Astrocyte (in vitro differentiated cells and primary cell): ENCODE measurements at regions not wholly inside any gene's neighbourhood (a gene's known extent, or its start where the extent isn't known, plus 50 kb on each side); places are given as distances from the start of the nearest gene placed in this dataset.
A peak's percentile ranks its signal among the peaks of the same experiment; 100 is the strongest.

Experiments used
- DNase-seq: peaks from one replicate; pipeline ENCODE4 v3.0.0-alpha.2; 2010; ENCODE audit warnings: low read depth
- FAIRE-seq: peaks from 2 replicates; lab custom pipeline; 2011; peaks lifted over from hg19 to GRCh38; lab: Jason Lieb, UNC
- H2AFZ ChIP-seq: 2 replicates; pipeline ENCODE4 v1.6.0; 2012; ENCODE audit warnings: low read depth, low read length, inconsistent platforms
- H3K27ac ChIP-seq: 2 replicates; pipeline ENCODE4 v1.5.1; 2011; ENCODE audit warnings: low read depth, low read length, inconsistent platforms
- H3K27me3 ChIP-seq: 2 replicates; pipeline ENCODE4 v1.6.0; 2011; ENCODE audit warnings: low read length, inconsistent platforms; ENCODE audit not compliant: insufficient read depth
- H3K36me3 ChIP-seq: 2 replicates; pipeline ENCODE4 v1.5.1; 2011; ENCODE audit warnings: low read length, inconsistent platforms; ENCODE audit not compliant: insufficient read depth
- H3K4me1 ChIP-seq: 2 replicates; pipeline ENCODE4 v1.5.1; 2011; ENCODE audit warnings: low read length, inconsistent platforms; ENCODE audit not compliant: insufficient read depth
- H3K4me2 ChIP-seq: 2 replicates; pipeline ENCODE4 v1.6.0; 2012; ENCODE audit warnings: low read length, inconsistent platforms
- H3K4me3 ChIP-seq: 2 replicates; pipeline ENCODE4 v1.5.1; 2011; ENCODE audit warnings: low read depth, mild to moderate bottlenecking, low read length, inconsistent platforms; ENCODE audit not compliant: insufficient read depth
- H3K79me2 ChIP-seq: 2 replicates; pipeline ENCODE4 v1.6.0; 2012; ENCODE audit warnings: mild to moderate bottlenecking, low read length, inconsistent platforms; ENCODE audit not compliant: insufficient read depth
- H3K9ac ChIP-seq: 2 replicates; pipeline ENCODE4 v1.6.0; 2012; ENCODE audit warnings: mild to moderate bottlenecking, low read length, inconsistent platforms
- H3K9me3 ChIP-seq: 2 replicates; pipeline ENCODE4 v1.5.1; 2012; ENCODE audit warnings: low read depth, mild to moderate bottlenecking, low read length, inconsistent platforms; ENCODE audit not compliant: insufficient read depth
- H4K20me1 ChIP-seq: 2 replicates; pipeline ENCODE4 v1.6.0; 2012; ENCODE audit warnings: low read length, inconsistent platforms; ENCODE audit not compliant: insufficient read depth
- H3K27ac Mint-ChIP-seq: one replicate; pipeline ENCODE4 v1.8.0; 2021; ENCODE audit warnings: mild to moderate bottlenecking, mixed read lengths; ENCODE audit not compliant: unreplicated experiment
- H3K27me3 Mint-ChIP-seq: one replicate; pipeline ENCODE4 v1.8.0; 2021; ENCODE audit warnings: low read depth, mixed read lengths; ENCODE audit not compliant: unreplicated experiment
- H3K36me3 Mint-ChIP-seq: one replicate; pipeline ENCODE4 v1.8.0; 2021; ENCODE audit warnings: low read depth, mixed read lengths; ENCODE audit not compliant: unreplicated experiment
- H3K4me1 Mint-ChIP-seq: one replicate; pipeline ENCODE4 v1.8.0; 2021; ENCODE audit warnings: low read depth, mixed read lengths; ENCODE audit not compliant: unreplicated experiment
- H3K4me3 Mint-ChIP-seq: one replicate; pipeline ENCODE4 v1.8.0; 2021; ENCODE audit warnings: mild to moderate bottlenecking, moderate library complexity, mixed read lengths; ENCODE audit not compliant: unreplicated experiment
- H3K9me3 Mint-ChIP-seq: one replicate; pipeline ENCODE4 v1.8.0; 2021; ENCODE audit warnings: mild to moderate bottlenecking, mixed read lengths; ENCODE audit not compliant: unreplicated experiment
- CTCF ChIP-seq: IDR thresholded peaks from 2 replicates; pipeline ENCODE4 v1.5.1; 2011; ENCODE audit warnings: low read depth, mild to moderate bottlenecking, inconsistent platforms, low read length, moderate library complexity; ENCODE audit not compliant: insufficient read depth
- EZH2 ChIP-seq: IDR thresholded peaks from 2 replicates; pipeline ENCODE4 v1.6.1; 2012; ENCODE audit warnings: mild to moderate bottlenecking, low read length, inconsistent platforms; ENCODE audit not compliant: insufficient read depth

- no peaks in the 10 kb centered on the region for H3K79me2 ChIP-seq
- Mint-ChIP-seq H3K36me3 (no peaks in the 10 kb centered on the region), H3K27me3 (no peaks in the 10 kb centered on the region), H3K27ac (no peak overlapping the region), H3K9me3 (no peaks in the 10 kb centered on the region), H3K4me1 (peaks cover 5% of the 10 kb centered on the region), H3K4me3 (no peak overlapping the region)
- H3K27me3 ChIP-seq: no peaks in the 10 kb centered on the region
- H2AFZ ChIP-seq: no peak overlapping the region
- H3K9me3 ChIP-seq: no peaks in the 10 kb centered on the region
- H3K4me2 ChIP-seq: no peak overlapping the region
- FAIRE-seq: no peak
- H3K4me1 ChIP-seq: peaks cover 4% of the 10 kb centered on the region
- DNase-seq: no peak
- H3K36me3 ChIP-seq: no peaks in the 10 kb centered on the region
- H3K9ac ChIP-seq: no peak overlapping the region
- no peaks in the 10 kb centered on the region for H4K20me1 ChIP-seq
- H3K27ac ChIP-seq: no peak overlapping the region
- TF ChIP-seq CTCF: no peak
- no peak for TF ChIP-seq EZH2
- no peak overlapping the region for H3K4me3 ChIP-seq
These were observed 51.6 kb upstream of the SRP54 start for GRCh38 chr14:34931206-34931605.

GRCh38 chr14:34930591-34931091 is 52.2 kb upstream of the SRP54 start:
- no peak overlapping the region for H2AFZ ChIP-seq
- no peak overlapping the region for H3K9ac ChIP-seq
- H3K4me1 ChIP-seq: peaks cover 9% of the 10 kb centered on the region
- H3K27me3 ChIP-seq: no peaks in the 10 kb centered on the region
- Mint-ChIP-seq H3K4me3 (no peak overlapping the region), H3K27ac (no peak overlapping the region), H3K9me3 (peaks cover 2% of the 10 kb centered on the region), H3K27me3 (no peaks in the 10 kb centered on the region), H3K36me3 (no peaks in the 10 kb centered on the region), H3K4me1 (peaks cover 5% of the 10 kb centered on the region)
- no peak for TF ChIP-seq EZH2
- no peak for TF ChIP-seq CTCF
- no peak overlapping the region for H3K4me2 ChIP-seq
- H3K36me3 ChIP-seq: no peaks in the 10 kb centered on the region
- no peak for DNase-seq
- H3K79me2 ChIP-seq: no peaks in the 10 kb centered on the region
- H4K20me1 ChIP-seq: no peaks in the 10 kb centered on the region
- H3K27ac ChIP-seq: no peak overlapping the region
- H3K4me3 ChIP-seq: no peak overlapping the region
- H3K9me3 ChIP-seq: no peaks in the 10 kb centered on the region
- FAIRE-seq: no peak

- DNase-seq: peak; percentile 52
These were observed 51.4 kb upstream of the BAZ1A start for GRCh38 chr14:34926552-34926951.

More at GRCh38 chr14:34926552-34926951, 51.4 kb upstream of the BAZ1A start:
- no peak for FAIRE-seq
- Mint-ChIP-seq H3K36me3 (peaks cover 2% of the 10 kb centered on the region), H3K4me1 (peaks cover 5% of the 10 kb centered on the region), H3K4me3 (no peak overlapping the region), H3K27me3 (no peaks in the 10 kb centered on the region), H3K27ac (no peak overlapping the region), H3K9me3 (peaks cover 2% of the 10 kb centered on the region)
- Histone ChIP-seq H3K4me3 (no peak overlapping the region), H3K9ac (no peak overlapping the region), H3K4me2 (peak overlapping the region; percentile 49), H3K36me3 (no peaks in the 10 kb centered on the region), H2AFZ (no peak overlapping the region), H3K27me3 (no peaks in the 10 kb centered on the region), H4K20me1 (no peaks in the 10 kb centered on the region), H3K79me2 (no peaks in the 10 kb centered on the region), H3K9me3 (no peaks in the 10 kb centered on the region), H3K4me1 (peaks cover 10% of the 10 kb centered on the region), H3K27ac (peak overlapping the region; percentile 20)
- TF ChIP-seq EZH2 (no peak), CTCF (no peak)
